PC-9 (cell line): ENCODE measurements at regions not wholly inside any gene's neighbourhood (a gene's known extent, or its start where the extent isn't known, plus 50 kb on each side); places are given as distances from the start of the nearest gene placed in this dataset.

ENCODE experiments used
- BruUV-seq: library from RNA; stranded (reverse); fragments of 400-500 nt; replicated peaks from 2 replicates; lab custom pipeline; 2021; lab: Mats Ljungman, UMichigan
- CTCF ChIA-PET: fragments of 300-600 bp; sonication (Branson Sonifier 250); formaldehyde crosslinking; loops from one replicate; lab custom pipeline; 2022; ENCODE audit warnings: antibody characterized with exemption; lab: Charles Lee
- POLR2A ChIA-PET: fragments of 300-600 bp; sonication (Branson Sonifier 250); formaldehyde crosslinking; loops from one replicate; lab custom pipeline; 2022; ENCODE audit warnings: antibody characterized with exemption; ENCODE audit not compliant: unreplicated experiment; lab: Charles Lee
- DNase-seq, 2 experiments: peaks; one replicate each; pipeline versions ENCODE4 v3.0.0 to v3.0.0-alpha.2; 2015 to 2022; ENCODE audit warnings: mixed read lengths in 1 of 2
- H2AFZ ChIP-seq: fragments of 200-600 bp; sonication (generic); 2 replicates; pipeline ENCODE4 v1.8.1; 2017; ENCODE audit warnings: antibody characterized with exemption
- H3F3A ChIP-seq: fragments of 200-600 bp; sonication (generic); 2 replicates; pipeline ENCODE4 v1.8.1; 2017; ENCODE audit warnings: antibody characterized with exemption, mild to moderate bottlenecking, low read depth; ENCODE audit not compliant: insufficient read depth
- H3K27ac ChIP-seq: fragments of 200-600 bp; sonication (generic); 2 replicates; pipeline ENCODE4 v1.6.1; 2016; ENCODE audit warnings: mixed run types
- H3K27me3 ChIP-seq: fragments of 200-600 bp; sonication (generic); 2 replicates; pipeline ENCODE4 v1.6.1; 2016; ENCODE audit warnings: low read depth, mixed run types; ENCODE audit not compliant: insufficient read depth
- H3K36me3 ChIP-seq: fragments of 200-600 bp; sonication (generic); 2 replicates; pipeline ENCODE4 v1.6.1; 2016; ENCODE audit warnings: low read depth, mixed run types
- H3K4me1 ChIP-seq: fragments of 200-600 bp; sonication (generic); replicated peaks from 2 replicates; pipeline ENCODE4 v1.6.1; 2016; ENCODE audit warnings: mixed run types; ENCODE audit not compliant: insufficient read depth
- H3K4me2 ChIP-seq: fragments of 200-600 bp; sonication (generic); 2 replicates; pipeline ENCODE4 v1.6.1; 2017; ENCODE audit warnings: mixed run types
- H3K4me3 ChIP-seq: fragments of 200-600 bp; sonication (generic); 2 replicates; pipeline ENCODE4 v1.6.1; 2016; ENCODE audit warnings: mixed run types
- H3K79me2 ChIP-seq: fragments of 200-600 bp; sonication (generic); 2 replicates; pipeline ENCODE4 v1.6.1; 2017; ENCODE audit warnings: low read depth, mixed run types
- H3K9me2 ChIP-seq: fragments of 200-600 bp; sonication (generic); 2 replicates; pipeline ENCODE4 v1.8.1; 2017; ENCODE audit warnings: mild to moderate bottlenecking; ENCODE audit not compliant: insufficient read depth
- H3K9me3 ChIP-seq: fragments of 200-600 bp; sonication (generic); 2 replicates; pipeline ENCODE4 v1.8.1; 2016; ENCODE audit warnings: low read depth; ENCODE audit not compliant: insufficient read depth
- H4K20me1 ChIP-seq: fragments of 200-600 bp; sonication (generic); 2 replicates; pipeline ENCODE4 v1.8.1; 2017; ENCODE audit not compliant: insufficient read depth
- EZH2 ChIP-seq: fragments of 200-600 bp; sonication (generic); IDR thresholded peaks from 2 replicates; pipeline ENCODE4 v1.8.0; 2017; ENCODE audit warnings: antibody characterized with exemption, low read depth
- intact Hi-C: fragments of 100-400 bp; cut with micrococcal nuclease; formaldehyde crosslinking; loops from one replicate; pipeline ENCODE4 v1.10.0; 2022; ENCODE audit not compliant: unreplicated experiment
- TF ChIP-seq, protein P1 (sequence below): fragments of 200-600 bp; sonication (generic); conservative IDR thresholded peaks from 2 replicates; pipeline ENCODE4 v1.6.1; 2017; ENCODE audit warnings: mixed run types, antibody characterized with exemption, mild to moderate bottlenecking, moderate library complexity

DNA sequence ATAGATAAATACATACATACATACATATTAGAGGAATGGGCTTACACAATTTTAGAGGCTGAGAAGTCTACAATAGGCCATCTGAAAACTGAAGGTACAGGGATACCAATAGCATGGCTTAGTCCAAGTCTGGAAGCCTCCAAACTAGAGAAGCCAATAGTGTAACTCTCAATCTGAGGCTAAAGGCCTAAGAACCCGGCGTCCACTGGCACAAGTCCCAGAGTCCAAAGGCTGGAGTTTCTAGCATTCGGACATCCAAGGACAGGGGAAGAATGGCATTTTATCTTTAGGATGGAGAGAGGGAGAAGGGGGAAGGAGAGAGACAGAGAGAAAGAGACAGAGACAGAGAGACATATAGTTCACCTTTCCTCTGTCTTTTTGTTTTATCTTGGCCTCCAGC is 63.7 kb upstream of the SYT4 start:
- no peak overlapping the region for H3K4me3 ChIP-seq
- no peaks in the 10 kb centered on the region for H3K4me1 ChIP-seq
- H3K4me2 ChIP-seq, result no peak overlapping the region
- H2AFZ ChIP-seq, result no peak overlapping the region
- ChIA-PET CTCF (no interaction called here), POLR2A (no interaction called here)
- H4K20me1 ChIP-seq, result no peaks in the 10 kb centered on the region
- no peaks in the 10 kb centered on the region for H3K9me3 ChIP-seq
- H3K27ac ChIP-seq, result no peak overlapping the region
- no TSS peak for BruUV-seq
- intact Hi-C loops, result no loop called here
- no peaks in the 10 kb centered on the region for H3K9me2 ChIP-seq
- H3K27me3 ChIP-seq, result no peaks in the 10 kb centered on the region
- no peaks in the 10 kb centered on the region for H3K36me3 ChIP-seq
- no peak for DNase-seq
- TF ChIP-seq, protein P1, sequence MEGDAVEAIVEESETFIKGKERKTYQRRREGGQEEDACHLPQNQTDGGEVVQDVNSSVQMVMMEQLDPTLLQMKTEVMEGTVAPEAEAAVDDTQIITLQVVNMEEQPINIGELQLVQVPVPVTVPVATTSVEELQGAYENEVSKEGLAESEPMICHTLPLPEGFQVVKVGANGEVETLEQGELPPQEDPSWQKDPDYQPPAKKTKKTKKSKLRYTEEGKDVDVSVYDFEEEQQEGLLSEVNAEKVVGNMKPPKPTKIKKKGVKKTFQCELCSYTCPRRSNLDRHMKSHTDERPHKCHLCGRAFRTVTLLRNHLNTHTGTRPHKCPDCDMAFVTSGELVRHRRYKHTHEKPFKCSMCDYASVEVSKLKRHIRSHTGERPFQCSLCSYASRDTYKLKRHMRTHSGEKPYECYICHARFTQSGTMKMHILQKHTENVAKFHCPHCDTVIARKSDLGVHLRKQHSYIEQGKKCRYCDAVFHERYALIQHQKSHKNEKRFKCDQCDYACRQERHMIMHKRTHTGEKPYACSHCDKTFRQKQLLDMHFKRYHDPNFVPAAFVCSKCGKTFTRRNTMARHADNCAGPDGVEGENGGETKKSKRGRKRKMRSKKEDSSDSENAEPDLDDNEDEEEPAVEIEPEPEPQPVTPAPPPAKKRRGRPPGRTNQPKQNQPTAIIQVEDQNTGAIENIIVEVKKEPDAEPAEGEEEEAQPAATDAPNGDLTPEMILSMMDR, result no peak
- no peak for TF ChIP-seq EZH2
- H3F3A ChIP-seq, result no peaks in the 10 kb centered on the region
- no peaks in the 10 kb centered on the region for H3K79me2 ChIP-seq

DNA sequence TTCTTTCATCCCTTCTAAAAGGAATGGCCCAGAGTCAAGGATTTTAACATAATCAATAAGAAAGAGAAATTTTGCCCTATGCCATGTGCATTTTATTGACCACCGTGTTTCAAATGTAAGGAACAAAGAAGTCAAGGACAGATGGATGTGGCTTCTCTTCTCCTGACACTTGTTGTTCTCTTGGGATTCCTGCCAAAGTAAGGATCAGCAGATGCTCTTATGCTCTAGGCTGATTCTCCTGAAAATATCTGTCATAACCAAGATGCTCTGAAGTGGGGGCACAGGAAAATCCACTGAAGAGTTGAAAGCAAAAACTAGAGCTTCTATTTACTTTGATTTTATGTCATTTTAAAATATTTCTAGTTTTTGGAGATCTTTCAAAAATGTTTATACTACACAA is 72.9 kb upstream of the SYT4 start:
- POLR2A ChIA-PET, result no interaction called here
- no peak overlapping the region for H2AFZ ChIP-seq
- H3K27me3 ChIP-seq, result no peaks in the 10 kb centered on the region
- H3K4me1 ChIP-seq, result no peaks in the 10 kb centered on the region
- no peaks in the 10 kb centered on the region for H3K36me3 ChIP-seq
- no peak for DNase-seq
- TF ChIP-seq EZH2, result no peak
- TF ChIP-seq, protein P1, result no peak
- intact Hi-C loops, result no loop called here
- no TSS peak for BruUV-seq
- H4K20me1 ChIP-seq, result no peaks in the 10 kb centered on the region
- H3K4me2 ChIP-seq, result no peak overlapping the region
- no peaks in the 10 kb centered on the region for H3K9me2 ChIP-seq
- CTCF ChIA-PET, result no interaction called here
- no peak overlapping the region for H3K27ac ChIP-seq
- H3K9me3 ChIP-seq, result no peaks in the 10 kb centered on the region
- no peak overlapping the region for H3K4me3 ChIP-seq
- H3K79me2 ChIP-seq, result no peaks in the 10 kb centered on the region
- H3F3A ChIP-seq, result no peaks in the 10 kb centered on the region

DNA sequence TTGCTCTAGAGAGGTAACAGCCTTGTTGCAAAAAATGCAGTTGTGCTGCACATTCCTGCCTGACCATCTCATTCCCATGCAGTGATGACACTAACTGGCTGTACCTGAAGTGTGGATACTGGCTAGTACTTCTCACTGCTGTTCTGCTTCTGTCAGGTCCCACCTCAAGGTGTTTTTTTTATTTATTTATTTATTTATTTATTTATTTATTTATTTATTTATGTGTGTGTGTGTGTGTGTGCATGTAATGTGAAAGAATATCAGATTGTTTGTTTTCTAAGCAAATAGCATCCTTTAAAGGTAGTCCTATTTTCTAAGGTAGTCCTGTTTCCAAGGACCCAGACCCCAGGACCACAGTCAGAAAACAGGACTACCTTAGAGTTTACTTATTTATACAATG is 87.2 kb upstream of the SYT4 start:
- Histone ChIP-seq H2AFZ (no peak overlapping the region), H3K4me2 (no peak overlapping the region), H3K9me3 (no peaks in the 10 kb centered on the region), H3K27ac (no peak overlapping the region), H4K20me1 (no peaks in the 10 kb centered on the region), H3K79me2 (no peaks in the 10 kb centered on the region), H3F3A (no peaks in the 10 kb centered on the region), H3K4me1 (no peaks in the 10 kb centered on the region), H3K36me3 (no peaks in the 10 kb centered on the region), H3K4me3 (no peak overlapping the region), H3K27me3 (no peaks in the 10 kb centered on the region), H3K9me2 (no peaks in the 10 kb centered on the region)
- POLR2A ChIA-PET, result no interaction called here
- CTCF ChIA-PET, result no interaction called here
- intact Hi-C loops, result no loop called here
- no peak for DNase-seq
- TF ChIP-seq, protein P1, result no peak
- TF ChIP-seq EZH2, result no peak
- BruUV-seq, result no TSS peak
